ENCODE measurements at regions not wholly inside any gene's neighbourhood (a gene's known extent, or its start where the extent isn't known, plus 50 kb on each side); places are given as distances from the start of the nearest gene placed in this dataset.

DNA sequence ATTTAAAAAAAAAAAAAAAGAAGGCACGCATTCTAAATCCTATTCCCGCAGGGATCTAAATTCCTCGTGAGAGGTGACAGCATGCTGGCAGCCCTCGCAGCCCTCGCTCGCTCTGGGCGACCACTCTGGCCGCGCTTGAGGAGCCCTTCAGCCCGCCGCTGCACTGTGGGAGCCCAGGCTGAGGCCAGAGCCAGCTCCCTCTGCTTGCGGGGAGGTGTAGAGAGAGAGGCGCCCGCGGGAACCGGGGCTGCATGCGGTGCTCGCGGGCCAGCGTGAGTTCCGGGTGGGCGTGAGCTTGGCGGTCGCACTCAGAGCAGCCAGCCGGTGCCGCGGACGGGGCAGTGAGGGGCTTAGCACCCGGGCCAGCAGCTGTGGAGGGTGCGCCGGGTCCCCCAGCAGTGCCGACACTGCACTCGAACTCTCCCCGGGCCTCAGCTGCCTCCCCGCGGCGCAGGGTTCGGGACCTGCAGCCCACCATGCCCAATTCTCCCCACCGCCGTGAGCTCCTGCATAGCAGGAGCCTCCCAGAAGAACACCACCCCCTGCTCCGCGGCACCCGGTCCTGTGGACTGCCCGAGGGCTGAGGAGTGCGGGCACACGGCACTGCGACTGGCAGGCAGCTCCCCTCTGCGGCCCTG is 553.9 kb downstream of the LMO7 start:
- no peak for TF ChIP-seq TAF1 (IDR thresholded peaks at IDR 0.05; ENCODE audit: borderline replicate concordance, low read depth, low read length)
- TF ChIP-seq POLR2AphosphoS5 (IDR thresholded peaks at IDR 0.05; ENCODE audit: low read depth, low read length), result no peak
- TF ChIP-seq POLR2A (IDR thresholded peaks at IDR 0.05; ENCODE audit: low read depth, low read length), result no peak
- FAIRE-seq, result no peak
- DNase-seq (ENCODE audit: insufficient read length), result no peak

DNA sequence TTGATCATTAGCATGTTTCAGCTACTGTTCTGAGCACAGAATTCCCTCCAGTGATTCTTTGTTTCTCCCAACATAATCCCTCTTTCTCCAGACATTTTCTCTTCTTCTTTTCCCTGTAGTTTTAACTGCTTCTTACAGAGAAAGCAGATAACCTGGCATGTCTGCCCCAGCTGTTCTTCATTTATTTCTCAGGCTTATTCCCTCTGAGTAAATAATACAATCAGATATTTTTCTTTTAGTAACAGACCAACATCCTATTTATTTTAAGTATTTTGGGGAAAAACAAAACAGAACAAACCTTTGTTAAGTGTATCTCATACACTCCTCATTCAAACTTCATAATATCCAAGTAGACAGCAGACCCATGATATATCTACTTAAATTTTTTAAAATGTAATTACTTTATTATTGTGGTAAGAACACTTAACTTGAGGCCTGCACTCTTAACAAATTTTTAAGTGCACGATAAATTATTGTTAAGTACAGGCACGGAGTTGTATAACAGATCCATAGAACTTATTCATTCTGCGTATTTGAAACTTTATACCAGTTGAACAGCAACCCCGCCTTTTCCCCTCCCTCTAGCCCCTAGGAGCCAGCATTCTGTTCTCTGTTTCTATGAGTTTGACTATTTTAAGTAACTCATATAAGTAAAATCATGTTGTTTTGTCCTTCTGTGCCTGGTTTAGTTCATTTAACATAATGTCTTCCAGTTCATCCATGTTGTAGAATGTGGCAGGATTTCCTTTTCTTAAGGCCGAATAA is 540.0 kb downstream of the LMO7 start:
- DNase-seq (ENCODE audit: insufficient read length), result no peak
- TF ChIP-seq POLR2AphosphoS5 (IDR thresholded peaks at IDR 0.05; ENCODE audit: low read depth, low read length) (no peak), TAF1 (IDR thresholded peaks at IDR 0.05; ENCODE audit: borderline replicate concordance, low read depth, low read length) (no peak), POLR2A (IDR thresholded peaks at IDR 0.05; ENCODE audit: low read depth, low read length) (no peak)
- no peak for FAIRE-seq

DNA sequence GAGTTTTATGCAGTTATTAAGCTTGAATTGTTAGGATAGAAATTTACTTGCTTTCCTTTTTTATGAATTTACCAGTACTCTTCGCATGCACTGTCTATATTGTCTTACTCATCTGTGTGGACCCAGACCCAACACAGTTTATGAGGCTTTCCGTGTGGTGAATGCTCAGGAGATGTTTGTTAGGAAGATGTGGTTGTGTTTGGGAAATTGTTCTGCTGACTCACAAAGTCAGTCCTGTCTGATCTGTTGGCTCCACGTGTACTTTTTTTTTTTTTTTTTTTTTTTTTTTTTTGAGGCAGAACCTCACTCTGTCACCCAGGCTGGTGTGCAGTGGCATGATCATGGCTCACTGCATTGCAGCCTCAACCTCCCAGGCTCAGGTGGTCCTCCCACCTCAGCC is 532.5 kb downstream of the LMO7 start:
- FAIRE-seq (no peak), DNase-seq (ENCODE audit: insufficient read length) (no peak)
- no peak for TF ChIP-seq POLR2A (IDR thresholded peaks at IDR 0.05; ENCODE audit: low read depth, low read length)
- TF ChIP-seq POLR2AphosphoS5 (IDR thresholded peaks at IDR 0.05; ENCODE audit: low read depth, low read length), result no peak
- no peak for TF ChIP-seq TAF1 (IDR thresholded peaks at IDR 0.05; ENCODE audit: borderline replicate concordance, low read depth, low read length)

DNA sequence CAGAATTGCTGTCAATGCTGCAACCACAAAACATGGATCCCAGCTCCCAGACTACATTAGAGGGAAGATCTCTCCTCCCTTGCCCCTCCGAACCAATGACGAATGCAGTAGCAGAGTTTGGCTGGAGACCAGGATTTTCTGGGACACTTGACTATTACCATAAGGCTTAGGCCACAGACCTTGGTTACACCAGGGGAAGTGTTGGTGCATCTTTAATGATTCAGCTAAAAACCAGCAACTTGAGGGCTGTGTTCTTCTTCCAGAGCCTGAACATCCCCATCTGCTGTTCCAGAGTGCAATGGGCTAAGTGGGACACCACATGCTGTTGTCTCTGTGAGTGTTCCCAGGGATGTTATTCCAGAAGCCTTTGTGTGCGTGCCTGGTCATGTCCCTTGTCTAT is 528.2 kb downstream of the LMO7 start:
- no peak for FAIRE-seq
- no peak for DNase-seq (ENCODE audit: insufficient read length)
- TF ChIP-seq TAF1 (IDR thresholded peaks at IDR 0.05; ENCODE audit: borderline replicate concordance, low read depth, low read length), result no peak
- TF ChIP-seq POLR2AphosphoS5 (IDR thresholded peaks at IDR 0.05; ENCODE audit: low read depth, low read length), result no peak
- no peak for TF ChIP-seq POLR2A (IDR thresholded peaks at IDR 0.05; ENCODE audit: low read depth, low read length)

DNA sequence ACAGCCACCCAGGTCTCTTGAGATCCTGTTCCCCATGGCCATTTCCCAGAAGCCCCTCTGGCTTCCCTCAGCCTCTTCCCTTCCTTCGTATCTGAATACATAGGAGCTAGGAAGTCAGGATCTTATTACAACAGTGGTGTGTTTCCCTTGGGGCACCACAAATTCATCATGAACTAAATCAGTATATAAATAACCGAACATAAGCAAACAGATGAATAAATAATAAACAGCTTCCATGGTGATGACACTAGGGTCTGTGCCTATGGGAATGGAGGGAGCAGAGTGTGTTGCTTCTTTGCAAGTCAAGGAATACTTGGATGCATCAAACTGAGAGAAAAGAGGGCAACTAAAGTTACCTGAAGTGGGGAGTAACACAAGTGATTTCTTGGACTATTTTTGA is 527.6 kb downstream of the LMO7 start:
- no peak for TF ChIP-seq TAF1 (IDR thresholded peaks at IDR 0.05; ENCODE audit: borderline replicate concordance, low read depth, low read length)
- TF ChIP-seq POLR2AphosphoS5 (IDR thresholded peaks at IDR 0.05; ENCODE audit: low read depth, low read length), result no peak
- no peak for TF ChIP-seq POLR2A (IDR thresholded peaks at IDR 0.05; ENCODE audit: low read depth, low read length)
- FAIRE-seq (no peak), DNase-seq (ENCODE audit: insufficient read length) (no peak)

DNA sequence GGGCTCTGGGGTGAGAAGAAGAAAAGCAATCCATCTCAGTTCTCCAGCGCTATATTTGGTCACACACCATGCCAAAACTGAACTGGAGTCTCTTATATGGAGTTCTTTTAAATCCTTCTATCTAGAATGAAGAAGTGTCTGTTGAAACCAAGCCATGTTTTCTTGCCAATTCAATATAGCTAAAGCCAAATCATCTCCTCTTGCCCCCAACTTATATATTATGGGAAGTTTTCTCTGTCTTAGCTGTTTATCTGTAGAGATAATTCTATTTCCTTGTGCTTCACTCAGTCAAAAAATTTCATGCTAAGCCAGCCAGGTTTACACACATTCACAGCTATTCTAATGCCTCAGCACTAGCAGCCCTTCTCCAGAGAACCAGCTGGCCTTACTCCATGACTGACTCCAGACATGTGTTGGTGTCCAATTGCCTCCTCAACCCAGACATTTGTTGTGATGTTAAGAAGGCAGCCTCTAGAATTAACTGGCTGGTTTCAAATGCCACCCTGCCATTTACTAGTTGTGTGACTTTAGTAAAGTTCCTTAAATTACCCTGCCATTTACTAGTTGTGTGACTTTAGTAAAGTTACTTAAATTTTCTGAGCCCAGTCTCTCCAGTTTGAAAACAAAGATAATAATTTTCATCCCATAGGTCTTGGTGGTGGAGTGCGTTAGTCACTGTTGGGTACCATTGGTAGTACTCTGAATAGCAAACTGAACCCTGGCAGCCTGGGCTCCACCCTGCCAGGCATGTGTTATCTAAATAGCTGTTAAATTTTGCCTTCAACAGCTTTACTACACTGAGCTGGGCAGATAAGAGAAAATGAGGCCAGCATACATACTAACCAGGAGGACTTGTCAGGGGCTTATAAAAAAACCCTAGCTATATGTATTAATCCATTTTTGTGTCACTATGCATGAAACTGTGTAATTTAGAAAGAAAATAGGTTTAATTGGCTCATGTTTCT is 525.1 kb downstream of the LMO7 start:
- DNase-seq (ENCODE audit: insufficient read length) (no peak), FAIRE-seq (no peak)
- no peak for TF ChIP-seq POLR2A (IDR thresholded peaks at IDR 0.05; ENCODE audit: low read depth, low read length)
- TF ChIP-seq TAF1 (IDR thresholded peaks at IDR 0.05; ENCODE audit: borderline replicate concordance, low read depth, low read length), result no peak
- no peak for TF ChIP-seq POLR2AphosphoS5 (IDR thresholded peaks at IDR 0.05; ENCODE audit: low read depth, low read length)

DNA sequence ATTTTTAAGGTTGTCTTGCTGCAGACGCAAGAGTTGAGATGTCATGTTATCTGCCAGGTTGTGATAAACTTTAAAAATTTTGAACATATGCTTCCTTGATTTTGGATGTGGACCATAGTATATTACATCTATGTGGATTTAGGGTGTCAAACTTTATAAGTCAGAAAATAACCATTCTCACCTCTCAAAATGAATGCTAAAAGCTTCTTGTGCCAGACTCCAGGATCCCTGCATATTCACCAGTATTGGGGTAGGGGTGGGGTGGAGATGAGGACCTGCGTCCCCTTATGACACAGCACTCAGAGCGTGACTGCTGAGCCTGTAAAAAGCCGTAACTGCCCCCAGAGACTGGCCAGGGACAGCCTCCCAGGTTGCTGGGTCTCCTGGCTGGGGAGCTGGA is 524.4 kb downstream of the LMO7 start:
- TF ChIP-seq POLR2AphosphoS5 (IDR thresholded peaks at IDR 0.05; ENCODE audit: low read depth, low read length), result no peak
- FAIRE-seq (no peak), DNase-seq (ENCODE audit: insufficient read length) (no peak)

DNA sequence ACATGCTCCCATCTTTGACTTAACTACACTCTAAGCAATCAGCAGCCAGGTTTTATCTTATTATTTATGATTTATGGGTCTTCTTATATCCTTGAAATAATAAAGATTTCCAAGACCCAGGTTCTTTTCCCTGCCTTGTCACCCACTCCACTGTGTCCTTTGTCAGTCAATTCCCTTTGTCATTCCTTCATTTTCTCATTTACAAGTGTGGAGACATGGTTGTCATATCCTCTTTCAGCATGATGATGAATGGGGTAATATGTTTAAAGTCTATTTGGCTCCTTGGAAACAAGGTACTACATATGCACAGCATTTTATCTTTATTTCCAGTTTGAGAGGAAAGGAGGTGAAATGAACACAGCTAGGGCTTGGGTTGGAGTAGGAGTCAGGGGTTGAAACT is 521.8 kb downstream of the LMO7 start:
- no peak for TF ChIP-seq TAF1 (IDR thresholded peaks at IDR 0.05; ENCODE audit: borderline replicate concordance, low read depth, low read length)
- TF ChIP-seq POLR2AphosphoS5 (IDR thresholded peaks at IDR 0.05; ENCODE audit: low read depth, low read length), result no peak
- TF ChIP-seq POLR2A (IDR thresholded peaks at IDR 0.05; ENCODE audit: low read depth, low read length), result no peak
- no peak for DNase-seq (ENCODE audit: insufficient read length)
- FAIRE-seq, result no peak

DNA sequence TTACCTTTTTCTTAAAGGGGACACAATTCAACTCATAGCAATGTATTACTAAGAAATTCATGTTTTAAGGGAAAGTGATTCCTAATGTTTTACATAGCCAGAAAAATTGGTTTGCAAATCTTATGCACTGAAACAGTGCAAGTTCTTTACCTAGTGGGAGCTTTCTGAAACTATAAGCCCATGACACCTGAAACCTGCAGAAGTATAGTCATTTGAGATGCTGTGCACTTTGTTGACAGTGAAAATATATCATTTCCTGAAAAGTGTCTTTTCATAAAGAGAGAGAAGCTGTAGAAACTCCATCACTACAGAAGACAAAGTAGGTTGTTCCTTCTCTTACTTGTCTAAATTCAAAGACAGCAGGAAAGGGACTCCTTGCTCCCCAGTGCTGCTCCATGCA is 517.1 kb downstream of the LMO7 start:
- FAIRE-seq (no peak), DNase-seq (ENCODE audit: insufficient read length) (no peak)

DNA sequence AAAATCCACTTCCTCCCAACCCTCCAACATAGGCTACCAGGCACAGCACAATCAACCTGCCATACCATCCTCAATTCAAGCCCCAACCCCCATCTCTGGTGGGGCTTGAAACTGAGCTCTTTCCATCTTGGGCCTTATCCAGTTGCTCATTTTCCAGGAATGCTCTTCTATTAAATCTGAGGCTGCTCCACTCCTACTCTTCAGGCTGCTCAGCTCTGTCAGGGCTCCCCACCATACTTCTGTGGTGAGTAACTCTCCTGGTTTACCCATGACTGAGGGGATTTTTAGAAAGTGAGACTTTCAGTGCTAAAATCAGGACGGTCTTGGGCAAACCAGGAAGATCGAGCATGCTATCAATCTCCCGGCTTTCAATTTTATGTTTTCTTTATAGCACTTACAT is 512.8 kb downstream of the LMO7 start:
- TF ChIP-seq TAF1 (IDR thresholded peaks at IDR 0.05; ENCODE audit: borderline replicate concordance, low read depth, low read length) (no peak), POLR2AphosphoS5 (IDR thresholded peaks at IDR 0.05; ENCODE audit: low read depth, low read length) (no peak), POLR2A (IDR thresholded peaks at IDR 0.05; ENCODE audit: low read depth, low read length) (no peak)
- FAIRE-seq (no peak), DNase-seq (ENCODE audit: insufficient read length) (no peak)

More for the DNA sequence above, 517.1 kb downstream of the LMO7 start:
- TF ChIP-seq POLR2A (IDR thresholded peaks at IDR 0.05; ENCODE audit: low read depth, low read length), result no peak

DNA sequence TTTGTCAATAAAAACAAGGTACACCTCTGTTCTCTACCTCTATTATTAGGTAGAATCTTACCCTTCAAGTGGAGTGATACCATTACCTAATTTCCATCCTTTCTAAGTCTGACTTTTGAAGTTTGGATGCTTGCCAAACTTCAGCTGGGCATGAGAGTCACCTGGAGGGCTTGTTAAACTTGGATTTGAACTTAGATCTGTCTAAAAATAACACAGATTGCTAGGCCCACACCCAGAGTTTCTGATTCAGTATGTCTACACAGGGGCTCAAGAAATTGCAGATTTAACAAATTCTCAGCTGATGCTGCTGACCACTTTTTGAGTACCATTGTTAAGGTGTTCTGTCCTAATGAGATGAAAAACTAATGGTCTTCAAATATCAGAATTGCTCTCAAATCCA is 512.2 kb downstream of the LMO7 start:
- TF ChIP-seq TAF1 (IDR thresholded peaks at IDR 0.05; ENCODE audit: borderline replicate concordance, low read depth, low read length) (no peak), POLR2A (IDR thresholded peaks at IDR 0.05; ENCODE audit: low read depth, low read length) (no peak), POLR2AphosphoS5 (IDR thresholded peaks at IDR 0.05; ENCODE audit: low read depth, low read length) (no peak)
- DNase-seq (ENCODE audit: insufficient read length) (no peak), FAIRE-seq (no peak)
